Breast epithelium (tissue), 4 donors: ENCODE measurements at regions not wholly inside any gene's neighbourhood (a gene's known extent, or its start where the extent isn't known, plus 50 kb on each side); places are given as distances from the start of the nearest gene placed in this dataset.
"Not testable (repeated sequence)": the region's sequence is repeated elsewhere in the genome, so short reads cannot be mapped to it uniquely, and the experiment has no call there.

ENCODE experiments used
- DNase-seq, 2 donors: peaks; one replicate each; pipeline ENCODE4 v3.0.0-alpha.2; 2019; ENCODE audit warnings: low spot score in 2 of 2
- H3K27ac ChIP-seq, 2 donors: fragments of 200-600 bp; sonication (generic) in 1 of 2; one replicate each; pipeline ENCODE4 v1.5.1; 2016 to 2019; ENCODE audit warnings: mild to moderate bottlenecking in 1 of 2
- H3K27me3 ChIP-seq, 2 donors: fragments of 200-600 bp; sonication (generic) in 1 of 2; one replicate each; pipeline versions ENCODE4 v1.5.1 to v1.6.0; 2017 to 2019; ENCODE audit warnings: control low read depth in 1 of 2, mild to moderate bottlenecking in 1 of 2
- H3K36me3 ChIP-seq: fragments of 200-600 bp; one replicate; pipeline ENCODE4 v1.5.1; 2019
- H3K4me1 ChIP-seq, 2 donors: fragments of 200-600 bp; sonication (generic); one replicate each; pipeline ENCODE4 v1.5.1; 2016 to 2019; ENCODE audit warnings: control low read depth in 1 of 2
- H3K4me3 ChIP-seq, 3 donors: fragments of 200-600 bp; sonication (generic); 1 replicate in 2 of 3; 2 replicates in 1 of 3; pipeline ENCODE4 v1.5.1; 2016 to 2019; ENCODE audit warnings: mild to moderate bottlenecking in 3 of 3, moderate library complexity in 2 of 3
- H3K9me3 ChIP-seq, 2 donors: fragments of 200-600 bp; sonication (generic) in 1 of 2; one replicate each; pipeline ENCODE4 v1.5.1; 2016 to 2019; ENCODE audit warnings: control low read depth in 1 of 2
- CTCF ChIP-seq, 3 donors: fragments of 450-650 bp; IDR thresholded peaks; one replicate each; pipeline ENCODE4 v1.5.1; 2016 to 2017; ENCODE audit warnings: antibody characterized with exemption in 3 of 3, mild to moderate bottlenecking in 3 of 3, moderate library complexity in 3 of 3
- POLR2A ChIP-seq: fragments of 450-650 bp; IDR thresholded peaks from one replicate; pipeline ENCODE4 v1.6.1; 2016; ENCODE audit warnings: antibody characterized with exemption, mild to moderate bottlenecking, moderate library complexity
- POLR2AphosphoS5 ChIP-seq, 3 donors: sonication (generic); formaldehyde crosslinking; IDR thresholded peaks; one replicate each; pipeline ENCODE4 v1.6.1; 2017; ENCODE audit warnings: antibody characterized with exemption in 3 of 3
- intact Hi-C: fragments of 100-400 bp; cut with DNase I; formaldehyde crosslinking; loops from one replicate; pipeline ENCODE4 v1.15.1; 2023; ENCODE audit warnings: low total_unique reads

GRCh38 chr14:105924951-105925591 is 398.7 kb downstream of the TMEM121 start:
- DNase-seq: no peak
- intact Hi-C loops: no loop called here
- Histone ChIP-seq H3K4me3 (no peak overlapping the region), H3K27me3 (no peaks in the 10 kb centered on the region), H3K4me1 (no peaks in the 10 kb centered on the region), H3K36me3 (no peaks in the 10 kb centered on the region), H3K27ac (no peak overlapping the region), H3K9me3 (peaks cover 5 to 22% of the 10 kb centered on the region in 2 donors)
- TF ChIP-seq CTCF (IDR thresholded peaks at IDR 0.05): no peak
- no peak for TF ChIP-seq POLR2AphosphoS5 (IDR thresholded peaks at IDR 0.05)
- TF ChIP-seq POLR2A: no peak

- TF ChIP-seq POLR2AphosphoS5 (IDR thresholded peaks at IDR 0.05): no peak
- TF ChIP-seq POLR2A: no peak
- no peaks in the 10 kb centered on the region for H3K27me3 ChIP-seq
- H3K9me3 ChIP-seq: peaks cover 5 to 22% of the 10 kb centered on the region in 2 donors
- H3K4me3 ChIP-seq: no peak overlapping the region
- intact Hi-C loops: no loop called here
- H3K4me1 ChIP-seq: no peaks in the 10 kb centered on the region
- no peak overlapping the region for H3K27ac ChIP-seq
- no peaks in the 10 kb centered on the region for H3K36me3 ChIP-seq
- peak in 1 of 2 donors; percentile 31 for DNase-seq
These were observed 399.4 kb downstream of the TMEM121 start for GRCh38 chr14:105925615-105926372.

- TF ChIP-seq POLR2AphosphoS5 (IDR thresholded peaks at IDR 0.05): no peak
- TF ChIP-seq CTCF (IDR thresholded peaks at IDR 0.05): no peak
- no peak for TF ChIP-seq POLR2A
- DNase-seq: peak in 1 of 2 donors; percentile 15
- no peaks in the 10 kb centered on the region for H3K27me3 ChIP-seq
- H3K4me1 ChIP-seq: no peaks in the 10 kb centered on the region
- H3K4me3 ChIP-seq: no peak overlapping the region
- intact Hi-C loops: no loop called here
- H3K9me3 ChIP-seq: peaks cover 5 to 22% of the 10 kb centered on the region in 2 donors
- no peak overlapping the region for H3K27ac ChIP-seq
- H3K36me3 ChIP-seq: no peaks in the 10 kb centered on the region
These were observed 400.2 kb downstream of the TMEM121 start for GRCh38 chr14:105926373-105927095.

GRCh38 chr14:105927096-105928060 is 401.0 kb downstream of the TMEM121 start:
- H3K36me3 ChIP-seq: no peaks in the 10 kb centered on the region
- DNase-seq: peak in 1 of 2 donors; percentile 34
- TF ChIP-seq CTCF (IDR thresholded peaks at IDR 0.05): no peak
- TF ChIP-seq POLR2AphosphoS5 (IDR thresholded peaks at IDR 0.05): no peak
- no peak for TF ChIP-seq POLR2A
- no peak overlapping the region for H3K4me3 ChIP-seq
- intact Hi-C loops: no loop called here
- H3K9me3 ChIP-seq: peaks cover 3 to 15% of the 10 kb centered on the region in 2 donors
- no peak overlapping the region for H3K27ac ChIP-seq
- no peaks in the 10 kb centered on the region for H3K27me3 ChIP-seq
- no peaks in the 10 kb centered on the region for H3K4me1 ChIP-seq

GRCh38 chr14:105928171-105929111 is 402.1 kb downstream of the TMEM121 start:
- peak in 1 of 2 donors; percentile 25 for DNase-seq
- intact Hi-C loops, H3K4me3 ChIP-seq: not testable (repeated sequence)

More at GRCh38 chr14:105928171-105929111, 402.1 kb downstream of the TMEM121 start:
- peaks cover 0 to 11% of the 10 kb centered on the region in 2 donors for H3K9me3 ChIP-seq
- not testable (repeated sequence) for H3K27ac ChIP-seq, H3K4me1 ChIP-seq, H3K36me3 ChIP-seq, H3K27me3 ChIP-seq
